MM.1S (cell line): ENCODE measurements at regions not wholly inside any gene's neighbourhood (a gene's known extent, or its start where the extent isn't known, plus 50 kb on each side); places are given as distances from the start of the nearest gene placed in this dataset.

Experiments
- CTCF ChIP-seq: fragments of 300-600 bp; sonication (generic); IDR thresholded peaks from 2 replicates; pipeline ENCODE4 v1.5.1; 2016; ENCODE audit warnings: antibody characterized with exemption, low read length, mixed read lengths
- EZH2 ChIP-seq: fragments of 300-600 bp; sonication (generic); optimal IDR thresholded peaks from 2 replicates; pipeline ENCODE3; 2017; ENCODE audit warnings: low read depth, mild to moderate bottlenecking, antibody characterized with exemption, low read length, mixed read lengths

- no peak for TF ChIP-seq CTCF
- no peak for TF ChIP-seq EZH2
Observed at GRCh38 chr16:5330058-5330457, 232.5 kb upstream of the EEF2KMT start.
